Kidney (tissue), 13 donors: ENCODE measurements at regions not wholly inside any gene's neighbourhood (a gene's known extent, or its start where the extent isn't known, plus 50 kb on each side); places are given as distances from the start of the nearest gene placed in this dataset.

ENCODE experiments used
- DNase-seq, 5 donors: peaks; one replicate each; pipeline ENCODE4 v3.0.0-alpha.2; 2013 to 2020
- FAIRE-seq: peaks from 2 replicates; lab custom pipeline; 2012; peaks lifted over from hg19 to GRCh38; lab: Jason Lieb, UNC
- H3K27ac ChIP-seq, 2 donors: one replicate each; pipeline ENCODE4 v1.7.0; 2013; ENCODE audit warnings: low read depth in 2 of 2, low read length in 2 of 2, inconsistent platforms in 1 of 2
- H3K27me3 ChIP-seq: one replicate; pipeline ENCODE4 v1.7.1; 2013; ENCODE audit warnings: low read length, inconsistent platforms; ENCODE audit not compliant: control insufficient read depth, insufficient read depth
- H3K36me3 ChIP-seq, 3 donors: one replicate each; pipeline versions ENCODE4 v1.7.0 to v1.7.1; 2013; ENCODE audit warnings: low read length in 3 of 3, control low read depth in 1 of 3, inconsistent platforms in 1 of 3; ENCODE audit not compliant: insufficient read depth in 3 of 3, control insufficient read depth in 2 of 3
- H3K4me1 ChIP-seq, 3 donors: one replicate each; pipeline versions ENCODE4 v1.7.0 to v1.7.1; 2013; ENCODE audit warnings: low read length in 3 of 3, inconsistent platforms in 1 of 3, low read depth in 1 of 3; ENCODE audit not compliant: control insufficient read depth in 2 of 3, insufficient read depth in 2 of 3
- H3K4me3 ChIP-seq, 3 donors: one replicate each; pipeline versions ENCODE4 v1.7.0 to v1.8.1; 2013; ENCODE audit warnings: low read length in 3 of 3, control low read depth in 1 of 3, inconsistent platforms in 1 of 3
- H3K9ac ChIP-seq, 3 donors: one replicate each; pipeline versions ENCODE4 v1.7.0 to v1.7.1; 2013; ENCODE audit warnings: low read length in 3 of 3, control low read depth in 1 of 3, inconsistent platforms in 1 of 3
- H3K9me3 ChIP-seq, 3 donors: one replicate each; pipeline versions ENCODE4 v1.7.0 to v1.7.1; 2013; ENCODE audit warnings: low read length in 3 of 3, control low read depth in 1 of 3, inconsistent platforms in 1 of 3; ENCODE audit not compliant: control insufficient read depth in 2 of 3, insufficient read depth in 1 of 3
- intact Hi-C: fragments of 100-400 bp; cut with DNase I; formaldehyde crosslinking; loops from one replicate; pipeline ENCODE4 v1.11.1; 2022
- TF ChIP-seq, protein P1 (sequence below): IDR thresholded peaks from 3 replicates; pipeline ENCODE4 v1.5.1; 2012; ENCODE audit warnings: mild to moderate bottlenecking, moderate library complexity, borderline replicate concordance; ENCODE audit not compliant: insufficient read depth; ENCODE audit errors: extremely low read depth
- donor health status: control.
- donor health status: control.
- donor health status: control.
- donor health status: control.
- donor health status: control.
- donor health status: DM: yes; HTN: yes; CAD: no.
- donor health status: Normal renal cell carcinoma (clear cell type).

DNA sequence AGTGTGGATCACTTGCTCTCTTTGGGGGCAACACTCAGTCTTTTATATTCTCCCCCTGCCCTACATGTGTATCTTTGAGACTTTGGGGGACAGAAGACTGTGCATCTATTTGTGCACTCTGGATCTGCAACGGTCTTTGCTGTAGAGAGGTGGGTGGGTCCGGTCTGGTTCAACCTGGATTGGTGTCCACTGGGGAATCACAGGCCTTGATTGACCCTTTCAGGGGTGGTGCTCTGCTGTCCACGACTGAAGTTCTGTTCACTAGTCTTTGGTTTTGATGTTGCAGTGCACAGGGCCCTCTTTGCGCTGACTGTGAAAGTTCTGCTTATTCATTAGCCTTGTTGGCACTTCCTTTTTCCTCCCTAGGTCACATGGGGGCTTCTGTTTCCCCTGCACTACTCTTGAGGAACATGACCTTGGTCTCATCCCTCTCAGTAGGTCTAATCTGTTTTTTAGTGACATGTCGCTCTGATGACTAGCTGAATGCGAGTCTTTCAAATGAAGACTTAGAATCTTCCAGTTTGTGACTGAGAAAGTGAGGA lies 284.2 kb downstream of the SV2B start:
- Histone ChIP-seq H3K27me3 (no peaks in the 10 kb centered on the region), H3K36me3 (no peaks in the 10 kb centered on the region), H3K27ac (no peak overlapping the region), H3K4me3 (no peak overlapping the region), H3K9me3 (peaks cover 0 to 2% (median 0%) of the 10 kb centered on the region in 3 donors), H3K9ac (no peak overlapping the region), H3K4me1 (no peaks in the 10 kb centered on the region)
- FAIRE-seq (no peak), DNase-seq (no peak)
- intact Hi-C loops, result no loop called here
- TF ChIP-seq, protein P1, sequence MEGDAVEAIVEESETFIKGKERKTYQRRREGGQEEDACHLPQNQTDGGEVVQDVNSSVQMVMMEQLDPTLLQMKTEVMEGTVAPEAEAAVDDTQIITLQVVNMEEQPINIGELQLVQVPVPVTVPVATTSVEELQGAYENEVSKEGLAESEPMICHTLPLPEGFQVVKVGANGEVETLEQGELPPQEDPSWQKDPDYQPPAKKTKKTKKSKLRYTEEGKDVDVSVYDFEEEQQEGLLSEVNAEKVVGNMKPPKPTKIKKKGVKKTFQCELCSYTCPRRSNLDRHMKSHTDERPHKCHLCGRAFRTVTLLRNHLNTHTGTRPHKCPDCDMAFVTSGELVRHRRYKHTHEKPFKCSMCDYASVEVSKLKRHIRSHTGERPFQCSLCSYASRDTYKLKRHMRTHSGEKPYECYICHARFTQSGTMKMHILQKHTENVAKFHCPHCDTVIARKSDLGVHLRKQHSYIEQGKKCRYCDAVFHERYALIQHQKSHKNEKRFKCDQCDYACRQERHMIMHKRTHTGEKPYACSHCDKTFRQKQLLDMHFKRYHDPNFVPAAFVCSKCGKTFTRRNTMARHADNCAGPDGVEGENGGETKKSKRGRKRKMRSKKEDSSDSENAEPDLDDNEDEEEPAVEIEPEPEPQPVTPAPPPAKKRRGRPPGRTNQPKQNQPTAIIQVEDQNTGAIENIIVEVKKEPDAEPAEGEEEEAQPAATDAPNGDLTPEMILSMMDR, result no peak

DNA sequence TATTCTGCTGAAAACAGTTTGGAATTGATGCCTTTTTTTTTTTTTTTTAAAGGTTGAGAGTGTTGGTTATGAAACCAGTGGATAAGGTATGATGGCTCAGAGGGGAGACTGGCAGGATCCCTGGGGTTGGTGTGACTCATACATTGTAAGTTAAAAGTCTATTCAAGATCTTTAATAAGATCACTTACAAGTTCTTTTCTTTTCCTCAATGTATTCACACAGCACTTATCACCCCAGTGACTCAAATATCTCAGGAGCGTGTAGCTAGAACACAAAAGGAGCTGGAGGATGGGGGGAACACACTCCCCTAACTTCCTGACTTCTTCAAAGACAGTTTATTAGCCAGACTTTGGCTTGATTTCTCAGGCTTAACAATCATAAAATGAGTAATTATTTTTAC lies 285.3 kb downstream of the SV2B start:
- TF ChIP-seq, protein P1, result no peak
- H3K9me3 ChIP-seq, result no peaks in the 10 kb centered on the region
- no peak overlapping the region for H3K4me3 ChIP-seq
- H3K36me3 ChIP-seq, result no peaks in the 10 kb centered on the region
- FAIRE-seq, result no peak
- intact Hi-C loops, result no loop called here
- no peaks in the 10 kb centered on the region for H3K4me1 ChIP-seq
- no peak overlapping the region for H3K9ac ChIP-seq
- peak in 1 of 5 donors; percentile 2 for DNase-seq
- H3K27me3 ChIP-seq, result no peaks in the 10 kb centered on the region
- no peak overlapping the region for H3K27ac ChIP-seq

DNA sequence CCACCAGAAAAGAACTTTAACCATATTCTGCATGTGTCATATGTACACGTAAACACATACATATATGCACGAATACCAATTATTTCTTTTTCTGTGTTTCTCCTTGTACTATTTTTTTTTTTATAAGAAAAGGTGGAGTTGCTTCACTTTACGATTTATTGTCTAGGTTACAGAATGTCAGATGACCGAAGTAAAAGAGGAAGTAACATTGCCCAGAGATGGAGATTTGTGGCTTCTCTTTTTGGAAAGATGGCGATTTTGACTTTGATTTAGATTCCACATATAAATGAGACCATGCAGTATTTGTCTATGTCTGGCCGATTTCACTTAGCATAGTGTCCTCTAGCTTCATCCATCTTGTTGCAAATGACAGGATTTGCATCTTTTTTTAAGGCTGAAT lies 293.1 kb downstream of the SV2B start:
- no peaks in the 10 kb centered on the region for H3K27me3 ChIP-seq
- no peak overlapping the region for H3K9ac ChIP-seq
- no peak for DNase-seq
- H3K9me3 ChIP-seq, result no peaks in the 10 kb centered on the region
- no peaks in the 10 kb centered on the region for H3K36me3 ChIP-seq
- intact Hi-C loops, result no loop called here
- no peak for FAIRE-seq
- no peak overlapping the region for H3K27ac ChIP-seq
- TF ChIP-seq, protein P1, result no peak
- H3K4me1 ChIP-seq, result no peaks in the 10 kb centered on the region
- H3K4me3 ChIP-seq, result no peak overlapping the region

DNA sequence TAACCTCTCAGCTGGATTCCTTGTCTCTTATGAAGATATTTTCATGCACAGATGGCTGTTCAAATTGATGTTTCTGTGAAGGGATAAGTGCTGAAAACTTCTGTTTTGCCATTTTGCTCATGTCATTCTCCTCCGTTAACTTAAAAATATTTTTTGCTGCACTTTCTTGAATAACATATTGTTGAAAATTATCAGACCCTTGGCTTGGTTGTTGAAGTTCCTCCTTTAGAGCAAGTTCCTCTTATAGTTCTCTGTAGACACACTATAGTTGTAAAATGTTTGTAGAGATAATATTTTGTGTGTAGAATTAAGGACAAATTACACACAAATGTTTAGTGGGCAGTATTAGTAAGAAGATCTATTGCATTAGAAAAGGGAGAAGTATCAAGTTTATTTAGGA lies 300.4 kb downstream of the SV2B start:
- DNase-seq (no peak), FAIRE-seq (no peak)
- Histone ChIP-seq H3K27me3 (no peaks in the 10 kb centered on the region), H3K9me3 (no peaks in the 10 kb centered on the region), H3K4me3 (no peak overlapping the region), H3K27ac (no peak overlapping the region), H3K9ac (no peak overlapping the region), H3K36me3 (no peaks in the 10 kb centered on the region), H3K4me1 (no peaks in the 10 kb centered on the region)
- intact Hi-C loops, result no loop called here
- TF ChIP-seq, protein P1, result no peak
